ENCODE measurements at regions not wholly inside any gene's neighbourhood (a gene's known extent, or its start where the extent isn't known, plus 50 kb on each side); places are given as distances from the start of the nearest gene placed in this dataset.

GRCh38 chr6:156281266-156281665 lies 495.9 kb upstream of the ARID1B start:
- DNase-seq (ENCODE audit: low read depth, low spot score) (no peak), ATAC-seq (no peak)
- BruUV-seq (replicated peaks), result no TSS peak
- TF ChIP-seq SP1 (IDR thresholded peaks at IDR 0.05; ENCODE audit: low read depth), result no peak
- TF ChIP-seq ZBTB33 (IDR thresholded peaks at IDR 0.05; ENCODE audit: extremely low read depth, insufficient replicate concordance, low read length), result no peak
- no peak for TF ChIP-seq ELF1 (IDR thresholded peaks at IDR 0.05; ENCODE audit: borderline replicate concordance, low read depth)
- TF ChIP-seq MAX (IDR thresholded peaks at IDR 0.05), result no peak
- TF ChIP-seq ZNF274 (IDR thresholded peaks at IDR 0.05; ENCODE audit: low read depth, low read length), result no peak
- no peak for TF ChIP-seq EGR1 (IDR thresholded peaks at IDR 0.05; ENCODE audit: low read depth)
- TF ChIP-seq POLR2A (IDR thresholded peaks at IDR 0.05; ENCODE audit: borderline replicate concordance, extremely low read depth, insufficient read depth, insufficient read length), result no peak
- no peak for TF ChIP-seq RAD21 (IDR thresholded peaks at IDR 0.05; ENCODE audit: low read depth)
- no peak for TF ChIP-seq CTCF (IDR thresholded peaks at IDR 0.05 in 2 of 3, conservative IDR thresholded peaks at IDR 0.05 in 1 of 3; ENCODE audit: borderline replicate concordance in 1 of 3, insufficient read depth in 1 of 3, low read depth in 2 of 3, low read length in 2 of 3)
- TF ChIP-seq, protein P1, sequence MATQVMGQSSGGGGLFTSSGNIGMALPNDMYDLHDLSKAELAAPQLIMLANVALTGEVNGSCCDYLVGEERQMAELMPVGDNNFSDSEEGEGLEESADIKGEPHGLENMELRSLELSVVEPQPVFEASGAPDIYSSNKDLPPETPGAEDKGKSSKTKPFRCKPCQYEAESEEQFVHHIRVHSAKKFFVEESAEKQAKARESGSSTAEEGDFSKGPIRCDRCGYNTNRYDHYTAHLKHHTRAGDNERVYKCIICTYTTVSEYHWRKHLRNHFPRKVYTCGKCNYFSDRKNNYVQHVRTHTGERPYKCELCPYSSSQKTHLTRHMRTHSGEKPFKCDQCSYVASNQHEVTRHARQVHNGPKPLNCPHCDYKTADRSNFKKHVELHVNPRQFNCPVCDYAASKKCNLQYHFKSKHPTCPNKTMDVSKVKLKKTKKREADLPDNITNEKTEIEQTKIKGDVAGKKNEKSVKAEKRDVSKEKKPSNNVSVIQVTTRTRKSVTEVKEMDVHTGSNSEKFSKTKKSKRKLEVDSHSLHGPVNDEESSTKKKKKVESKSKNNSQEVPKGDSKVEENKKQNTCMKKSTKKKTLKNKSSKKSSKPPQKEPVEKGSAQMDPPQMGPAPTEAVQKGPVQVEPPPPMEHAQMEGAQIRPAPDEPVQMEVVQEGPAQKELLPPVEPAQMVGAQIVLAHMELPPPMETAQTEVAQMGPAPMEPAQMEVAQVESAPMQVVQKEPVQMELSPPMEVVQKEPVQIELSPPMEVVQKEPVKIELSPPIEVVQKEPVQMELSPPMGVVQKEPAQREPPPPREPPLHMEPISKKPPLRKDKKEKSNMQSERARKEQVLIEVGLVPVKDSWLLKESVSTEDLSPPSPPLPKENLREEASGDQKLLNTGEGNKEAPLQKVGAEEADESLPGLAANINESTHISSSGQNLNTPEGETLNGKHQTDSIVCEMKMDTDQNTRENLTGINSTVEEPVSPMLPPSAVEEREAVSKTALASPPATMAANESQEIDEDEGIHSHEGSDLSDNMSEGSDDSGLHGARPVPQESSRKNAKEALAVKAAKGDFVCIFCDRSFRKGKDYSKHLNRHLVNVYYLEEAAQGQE (IDR thresholded peaks at IDR 0.05; ENCODE audit: low read depth), result no peak
- no peak for TF ChIP-seq POLR2AphosphoS5 (IDR thresholded peaks at IDR 0.05; ENCODE audit: low read depth, low read length)
- TF ChIP-seq CBX3 (IDR thresholded peaks at IDR 0.05; ENCODE audit: low read depth), result no peak
- no peak for TF ChIP-seq TCF7L2 (IDR thresholded peaks at IDR 0.05; ENCODE audit: borderline replicate concordance, extremely low read depth, insufficient read depth, insufficient read length)
- TF ChIP-seq EZH2 (IDR thresholded peaks at IDR 0.05), result no peak
- no peak for TF ChIP-seq EZH2phosphoT487 (IDR thresholded peaks at IDR 0.05; ENCODE audit: borderline replicate concordance)
- TF ChIP-seq SIN3A (IDR thresholded peaks at IDR 0.05; ENCODE audit: low read depth), result no peak
- TF ChIP-seq ZFX (IDR thresholded peaks at IDR 0.05), result no peak
- no peak for TF ChIP-seq SRF (IDR thresholded peaks at IDR 0.05; ENCODE audit: low read depth)
- no peak for TF ChIP-seq CEBPB (IDR thresholded peaks at IDR 0.05; ENCODE audit: low read depth)
- no peaks in the 10 kb centered on the region for H3K27me3 ChIP-seq (ENCODE audit: insufficient read depth, low read length)
- no peaks in the 10 kb centered on the region for H4K20me1 ChIP-seq (ENCODE audit: insufficient read depth)
- H3K4me3 ChIP-seq (replicated peaks in 1 of 2; ENCODE audit: low read depth in 1 of 2, low read length in 2 of 2), result no peak overlapping the region
- no peaks in the 10 kb centered on the region for H3K79me2 ChIP-seq (ENCODE audit: insufficient read depth, low read length)
- RAD21 ChIA-PET (ENCODE audit: low non-redundant PET in 1 of 2, low total read pairs in 2 of 2, uncharacterized antibody in 2 of 2, unreplicated experiment in 2 of 2), result no interaction called here
- intact Hi-C loops (cut with micrococcal nuclease), result no loop called here
- H2AFZ ChIP-seq (ENCODE audit: low read depth, low read length, poor library complexity, severe bottlenecking), result no peak overlapping the region
- no peak overlapping the region for H3K9ac ChIP-seq (ENCODE audit: low read length)
- H3K9me3 ChIP-seq (ENCODE audit: control insufficient read depth in 1 of 2, insufficient read depth in 1 of 2, low read depth in 1 of 2, low read length in 2 of 2), result no peaks in the 10 kb centered on the region
- CTCF ChIA-PET, result no interaction called here
- no peaks in the 10 kb centered on the region for H3K36me3 ChIP-seq (ENCODE audit: control insufficient read depth in 1 of 2, insufficient read depth in 2 of 2, low read length in 2 of 2)
- H3K27ac ChIP-seq (ENCODE audit: low read depth, low read length), result no peak overlapping the region
- H3K4me2 ChIP-seq (ENCODE audit: low read length), result no peak overlapping the region
- no peaks in the 10 kb centered on the region for H3K4me1 ChIP-seq (ENCODE audit: control insufficient read depth in 1 of 2, insufficient read depth in 2 of 2, low read length in 2 of 2)
- H3K9me2 ChIP-seq (ENCODE audit: insufficient read depth), result no peaks in the 10 kb centered on the region
- POLR2A ChIA-PET, result no interaction called here
